CD14-positive monocyte (primary cell): ENCODE measurements at regions not wholly inside any gene's neighbourhood (a gene's known extent, or its start where the extent isn't known, plus 50 kb on each side); places are given as distances from the start of the nearest gene placed in this dataset.

Experiments used
- DNase-seq, 3 donors: peaks; one replicate each; pipeline ENCODE4 v3.0.0-alpha.2; 2011 to 2022
- H2AFZ ChIP-seq: 2 replicates; pipeline ENCODE4 v1.6.0; 2012; ENCODE audit warnings: mild to moderate bottlenecking, low read depth, low read length, inconsistent platforms; ENCODE audit not compliant: insufficient read depth, poor library complexity, severe bottlenecking
- H3K27ac ChIP-seq, 2 donors: 1 replicate in 1 of 2; 2 replicates in 1 of 2; pipeline ENCODE4 v1.5.1; 2012 to 2013; ENCODE audit warnings: low read length in 2 of 2, control low read depth in 1 of 2, inconsistent platforms in 1 of 2, low read depth in 1 of 2, mild to moderate bottlenecking in 1 of 2
- H3K27me3 ChIP-seq, 2 donors: one replicate each; pipeline versions ENCODE4 v1.6.0 to v1.6.1; 2011 to 2013; ENCODE audit warnings: low read length in 2 of 2; ENCODE audit not compliant: control insufficient read depth in 2 of 2, insufficient read depth in 2 of 2
- H3K36me3 ChIP-seq, 2 donors: replicated peaks in 1 of 2; 1 replicate in 1 of 2; 2 replicates in 1 of 2; pipeline versions ENCODE4 v1.5.1 to v1.6.1; 2012 to 2013; ENCODE audit warnings: low read length in 2 of 2, control low read depth in 1 of 2, inconsistent platforms in 1 of 2, mild to moderate bottlenecking in 1 of 2; ENCODE audit not compliant: insufficient read depth in 2 of 2, control insufficient read depth in 1 of 2
- H3K4me1 ChIP-seq, 2 donors: 1 replicate in 1 of 2; 2 replicates in 1 of 2; pipeline versions ENCODE4 v1.5.1 to v1.6.1; 2012 to 2013; ENCODE audit warnings: low read length in 2 of 2, control low read depth in 1 of 2, inconsistent platforms in 1 of 2, mild to moderate bottlenecking in 1 of 2, moderate library complexity in 1 of 2; ENCODE audit not compliant: insufficient read depth in 2 of 2, control insufficient read depth in 1 of 2
- H3K4me2 ChIP-seq: replicated peaks from 2 replicates; pipeline ENCODE3; 2012; ENCODE audit warnings: low read length, moderate library complexity, mild to moderate bottlenecking; ENCODE audit not compliant: poor library complexity, severe bottlenecking; ENCODE audit errors: extremely low read depth
- H3K4me3 ChIP-seq, 3 experiments: fragments of 200-600 bp in 1 of 3; sonication (generic) in 1 of 3; replicated peaks in 1 of 3; 1 replicate in 2 of 3; 2 replicates in 1 of 3; pipeline ENCODE4 v1.5.1; 2011 to 2013; ENCODE audit warnings: low read length in 3 of 3, mild to moderate bottlenecking in 3 of 3, control low read depth in 2 of 3, low read depth in 2 of 3, inconsistent platforms in 1 of 3, moderate library complexity in 1 of 3
- H3K79me2 ChIP-seq: 2 replicates; pipeline ENCODE4 v1.6.0; 2012; ENCODE audit warnings: mild to moderate bottlenecking, control low read depth, inconsistent platforms, low read length, moderate library complexity; ENCODE audit not compliant: insufficient read depth
- H3K9ac ChIP-seq: 2 replicates; pipeline ENCODE4 v1.6.0; 2017; ENCODE audit warnings: low read length, mild to moderate bottlenecking; ENCODE audit not compliant: insufficient read depth, poor library complexity, severe bottlenecking
- H3K9me3 ChIP-seq, 2 donors: replicated peaks in 1 of 2; 1 replicate in 1 of 2; 2 replicates in 1 of 2; pipeline versions ENCODE4 v1.5.1 to v1.6.1; 2012 to 2013; ENCODE audit warnings: low read length in 2 of 2, control low read depth in 1 of 2; ENCODE audit not compliant: control insufficient read depth in 1 of 2, insufficient read depth in 1 of 2
- H4K20me1 ChIP-seq: 2 replicates; pipeline ENCODE4 v1.6.0; 2012; ENCODE audit warnings: mild to moderate bottlenecking, low read length, control low read depth, moderate library complexity; ENCODE audit not compliant: insufficient read depth
- H3K27ac Mint-ChIP-seq, 7 donors: one replicate each; pipeline ENCODE4 v1.8.0; 2020; ENCODE audit warnings: mild to moderate bottlenecking in 7 of 7, mixed read lengths in 7 of 7, moderate library complexity in 6 of 7, inconsistent platforms in 2 of 7
- H3K27me3 Mint-ChIP-seq, 3 donors: one replicate each; pipeline ENCODE4 v1.8.0; 2021 to 2022; ENCODE audit warnings: low read depth in 3 of 3, mild to moderate bottlenecking in 3 of 3, mixed read lengths in 3 of 3, moderate library complexity in 3 of 3, inconsistent platforms in 1 of 3
- H3K36me3 Mint-ChIP-seq, 2 donors: one replicate each; pipeline ENCODE4 v1.8.0; 2020; ENCODE audit warnings: mixed read lengths in 2 of 2, inconsistent platforms in 1 of 2, mild to moderate bottlenecking in 1 of 2
- H3K4me1 Mint-ChIP-seq: one replicate; pipeline ENCODE4 v1.8.0; 2020; ENCODE audit warnings: mild to moderate bottlenecking, mixed read lengths
- H3K4me3 Mint-ChIP-seq, 2 donors: one replicate each; pipeline ENCODE4 v1.8.0; 2020; ENCODE audit warnings: mild to moderate bottlenecking in 2 of 2, mixed read lengths in 2 of 2, moderate library complexity in 1 of 2
- H3K9me3 Mint-ChIP-seq, 7 donors: one replicate each; pipeline ENCODE4 v1.8.0; 2020 to 2022; ENCODE audit warnings: mixed read lengths in 7 of 7, mild to moderate bottlenecking in 6 of 7, moderate library complexity in 6 of 7, inconsistent platforms in 2 of 7
- WGBS: methylation state at CpG from one replicate; pipeline ENCODE4 v1.1.5; 2013; ENCODE audit warnings: missing lambda C conversion rate; ENCODE audit not compliant: insufficient coverage; 5-methylcytosine and 5-hydroxymethylcytosine counted together
- intact Hi-C, 2 donors: fragments of 100-400 bp; cut with micrococcal nuclease; formaldehyde crosslinking; loops; one replicate each; pipeline versions ENCODE4 v1.15.0 to v1.15.1; 2023
- TF ChIP-seq, protein P1 (sequence below): fragments of 200-600 bp; IDR thresholded peaks from one replicate; pipeline ENCODE4 v1.8.0; 2022; ENCODE audit warnings: antibody characterized with exemption, mild to moderate bottlenecking

DNA sequence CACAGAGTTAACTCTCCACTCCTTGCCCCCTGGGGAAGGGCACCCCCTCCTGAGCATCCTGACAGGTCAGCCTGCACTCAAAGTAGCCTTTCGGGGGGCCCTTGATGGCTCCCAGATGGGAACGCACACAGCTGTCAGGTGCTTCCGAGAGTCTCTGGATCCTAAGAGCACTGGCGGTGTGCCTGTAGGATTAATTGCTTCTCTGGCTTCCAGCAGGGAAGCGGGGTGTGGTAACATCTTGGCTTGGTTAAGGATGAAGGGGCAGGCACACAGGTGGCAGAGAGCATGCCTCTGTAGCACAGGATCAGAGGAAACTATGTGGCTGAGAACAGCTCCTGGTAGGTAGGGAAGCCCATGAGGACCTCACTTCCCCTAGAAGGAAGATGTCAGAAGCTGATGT is 199.8 kb downstream of the MIAT start:
- Mint-ChIP-seq H3K9me3 (peaks cover 5 to 11% (median 7%) of the 10 kb centered on the region in 7 donors), H3K4me1 (no peaks in the 10 kb centered on the region), H3K27me3 (peaks cover 7 to 10% (median 8%) of the 10 kb centered on the region in 3 donors), H3K36me3 (no peaks in the 10 kb centered on the region), H3K27ac (no peak overlapping the region), H3K4me3 (no peak overlapping the region)
- WGBS = 87% methylated on average over 5 of the region's 5 CpGs
- H3K27me3 ChIP-seq = no peaks in the 10 kb centered on the region
- DNase-seq = no peak
- no peak overlapping the region for H3K4me3 ChIP-seq
- H3K79me2 ChIP-seq = no peaks in the 10 kb centered on the region
- H3K27ac ChIP-seq = no peak overlapping the region
- H3K4me1 ChIP-seq = no peaks in the 10 kb centered on the region
- no peak overlapping the region for H2AFZ ChIP-seq
- no peaks in the 10 kb centered on the region for H3K36me3 ChIP-seq
- H3K9ac ChIP-seq = no peak overlapping the region
- no peaks in the 10 kb centered on the region for H4K20me1 ChIP-seq
- peaks cover 0 to 5% of the 10 kb centered on the region in 2 donors for H3K9me3 ChIP-seq
- intact Hi-C loops = no loop called here
- no peak overlapping the region for H3K4me2 ChIP-seq
- TF ChIP-seq, protein P1, sequence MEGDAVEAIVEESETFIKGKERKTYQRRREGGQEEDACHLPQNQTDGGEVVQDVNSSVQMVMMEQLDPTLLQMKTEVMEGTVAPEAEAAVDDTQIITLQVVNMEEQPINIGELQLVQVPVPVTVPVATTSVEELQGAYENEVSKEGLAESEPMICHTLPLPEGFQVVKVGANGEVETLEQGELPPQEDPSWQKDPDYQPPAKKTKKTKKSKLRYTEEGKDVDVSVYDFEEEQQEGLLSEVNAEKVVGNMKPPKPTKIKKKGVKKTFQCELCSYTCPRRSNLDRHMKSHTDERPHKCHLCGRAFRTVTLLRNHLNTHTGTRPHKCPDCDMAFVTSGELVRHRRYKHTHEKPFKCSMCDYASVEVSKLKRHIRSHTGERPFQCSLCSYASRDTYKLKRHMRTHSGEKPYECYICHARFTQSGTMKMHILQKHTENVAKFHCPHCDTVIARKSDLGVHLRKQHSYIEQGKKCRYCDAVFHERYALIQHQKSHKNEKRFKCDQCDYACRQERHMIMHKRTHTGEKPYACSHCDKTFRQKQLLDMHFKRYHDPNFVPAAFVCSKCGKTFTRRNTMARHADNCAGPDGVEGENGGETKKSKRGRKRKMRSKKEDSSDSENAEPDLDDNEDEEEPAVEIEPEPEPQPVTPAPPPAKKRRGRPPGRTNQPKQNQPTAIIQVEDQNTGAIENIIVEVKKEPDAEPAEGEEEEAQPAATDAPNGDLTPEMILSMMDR = no peak

DNA sequence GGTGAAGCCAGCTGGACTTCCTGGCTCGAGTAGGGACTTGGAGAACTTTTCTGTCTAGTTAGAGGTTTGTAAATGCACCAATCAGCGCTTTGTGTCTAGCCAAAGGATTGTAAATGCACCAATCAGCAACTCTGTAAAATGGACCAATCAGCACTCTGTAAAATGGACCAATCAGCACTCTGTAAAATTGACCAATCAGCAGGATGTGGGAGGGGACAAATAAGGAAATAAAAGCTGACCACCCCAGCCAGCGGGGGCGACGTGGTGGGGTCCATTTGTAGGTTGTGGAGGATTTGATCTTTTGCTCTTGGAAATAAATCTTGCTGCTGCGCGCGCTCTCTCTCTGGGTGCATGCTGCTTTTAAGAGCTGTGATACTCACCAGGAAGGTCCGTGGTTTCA is 202.9 kb downstream of the MIAT start:
- H3K4me1 Mint-ChIP-seq = no peaks in the 10 kb centered on the region
- H3K4me3 ChIP-seq = no peak overlapping the region
- H3K9ac ChIP-seq = no peak overlapping the region
- intact Hi-C loops = no loop called here
- DNase-seq = no peak
- H4K20me1 ChIP-seq = no peaks in the 10 kb centered on the region
- WGBS = 80% methylated on average over 1 of the region's 9 CpGs
- TF ChIP-seq, protein P1 = no peak
- H3K36me3 Mint-ChIP-seq = no peaks in the 10 kb centered on the region
- H3K9me3 Mint-ChIP-seq = peaks cover 5 to 11% (median 7%) of the 10 kb centered on the region in 7 donors
- H3K36me3 ChIP-seq = no peaks in the 10 kb centered on the region
- no peak overlapping the region for H3K4me2 ChIP-seq
- no peak overlapping the region for H3K27ac Mint-ChIP-seq
- no peaks in the 10 kb centered on the region for H3K4me1 ChIP-seq
- H3K4me3 Mint-ChIP-seq = no peak overlapping the region
- H3K27ac ChIP-seq = no peak overlapping the region
- no peak overlapping the region for H2AFZ ChIP-seq
- H3K79me2 ChIP-seq = no peaks in the 10 kb centered on the region
- H3K9me3 ChIP-seq = peaks cover 0 to 5% of the 10 kb centered on the region in 2 donors
- H3K27me3 ChIP-seq = no peaks in the 10 kb centered on the region
- H3K27me3 Mint-ChIP-seq = peaks cover 7 to 8% (median 8%) of the 10 kb centered on the region in 3 donors
